CD4-positive, alpha-beta T cell (primary cell): ENCODE measurements at regions not wholly inside any gene's neighbourhood (a gene's known extent, or its start where the extent isn't known, plus 50 kb on each side); places are given as distances from the start of the nearest gene placed in this dataset.

Experiments
- ATAC-seq: fragments of 200-7000 bp; cut with Tn5 transposase; one replicate; pipeline ENCODE4 v1.10.0; 2022; ENCODE audit warnings: mild to moderate bottlenecking; ENCODE audit not compliant: poor library complexity
- CTCF ChIA-PET: fragments of 350-600 bp; sonication (Branson Sonifier 250); formaldehyde crosslinking; loops from one replicate; lab custom pipeline; 2021; ENCODE audit warnings: antibody characterized with exemption, inconsistent platforms; lab: Charles Lee
- POLR2A ChIA-PET: fragments of 350-600 bp; sonication (Branson Sonifier 250); formaldehyde crosslinking; loops from one replicate; lab custom pipeline; 2021; ENCODE audit warnings: antibody characterized with exemption, inconsistent platforms; lab: Charles Lee
- DNase-seq, 14 experiments: peaks; one replicate each; pipeline ENCODE4 v3.0.0-alpha.2; 2013 to 2020; ENCODE audit warnings: mixed read lengths in 2 of 14
- H3K27ac ChIP-seq, 2 donors: one replicate each; pipeline versions ENCODE4 v1.5.1 to v1.7.0; 2013; ENCODE audit warnings: low read length in 2 of 2, low read depth in 1 of 2, mild to moderate bottlenecking in 1 of 2
- H3K27me3 ChIP-seq, 2 experiments: 1 replicate in 1 of 2; 2 replicates in 1 of 2; pipeline versions ENCODE4 v1.6.1 to v1.7.0; 2013; ENCODE audit warnings: low read length in 2 of 2, control low read depth in 1 of 2, mild to moderate bottlenecking in 1 of 2, moderate library complexity in 1 of 2; ENCODE audit not compliant: insufficient read depth in 2 of 2, control insufficient read depth in 1 of 2
- H3K36me3 ChIP-seq: one replicate; pipeline ENCODE4 v1.6.1; 2013; ENCODE audit warnings: low read length, control low read depth; ENCODE audit not compliant: insufficient read depth
- H3K4me1 ChIP-seq: one replicate; pipeline ENCODE4 v1.6.1; 2013; ENCODE audit warnings: low read length, control low read depth; ENCODE audit not compliant: insufficient read depth
- H3K4me3 ChIP-seq: one replicate; pipeline ENCODE4 v1.5.1; 2013; ENCODE audit warnings: mild to moderate bottlenecking, low read length, moderate library complexity
- H3K9me3 ChIP-seq, 2 experiments: 1 replicate in 1 of 2; 2 replicates in 1 of 2; pipeline versions ENCODE4 v1.6.1 to v1.7.0; 2013; ENCODE audit warnings: low read length in 2 of 2, mild to moderate bottlenecking in 2 of 2, control low read depth in 1 of 2, moderate library complexity in 1 of 2; ENCODE audit not compliant: control insufficient read depth in 1 of 2, insufficient read depth in 1 of 2
- H3K27ac Mint-ChIP-seq: one replicate; pipeline ENCODE4 v1.8.0; 2020; ENCODE audit warnings: mixed read lengths
- H3K27me3 Mint-ChIP-seq: one replicate; pipeline ENCODE4 v1.8.0; 2021; ENCODE audit warnings: mixed read lengths
- H3K36me3 Mint-ChIP-seq: one replicate; pipeline ENCODE4 v1.8.0; 2021; ENCODE audit warnings: low read depth, mixed read lengths
- H3K4me1 Mint-ChIP-seq: one replicate; pipeline ENCODE4 v1.8.0; 2021; ENCODE audit warnings: low read depth, mixed read lengths
- H3K4me3 Mint-ChIP-seq: one replicate; pipeline ENCODE4 v1.8.0; 2020; ENCODE audit warnings: mild to moderate bottlenecking, mixed read lengths
- H3K9me3 Mint-ChIP-seq: one replicate; pipeline ENCODE4 v1.8.0; 2020; ENCODE audit warnings: mixed read lengths
- intact Hi-C, 2 experiments: fragments of 100-400 bp; cut with DNase I in 1 of 2; cut with micrococcal nuclease in 1 of 2; formaldehyde crosslinking; loops; one replicate each; pipeline versions ENCODE4 v1.15.1 to v1.9.0; 2023 to 2025; cut with DNase I, micrococcal nuclease
- TF ChIP-seq, protein P1 (sequence below): fragments of 200-600 bp; IDR thresholded peaks from one replicate; pipeline ENCODE4 v1.8.0; 2022; ENCODE audit warnings: antibody characterized with exemption, mild to moderate bottlenecking

DNA sequence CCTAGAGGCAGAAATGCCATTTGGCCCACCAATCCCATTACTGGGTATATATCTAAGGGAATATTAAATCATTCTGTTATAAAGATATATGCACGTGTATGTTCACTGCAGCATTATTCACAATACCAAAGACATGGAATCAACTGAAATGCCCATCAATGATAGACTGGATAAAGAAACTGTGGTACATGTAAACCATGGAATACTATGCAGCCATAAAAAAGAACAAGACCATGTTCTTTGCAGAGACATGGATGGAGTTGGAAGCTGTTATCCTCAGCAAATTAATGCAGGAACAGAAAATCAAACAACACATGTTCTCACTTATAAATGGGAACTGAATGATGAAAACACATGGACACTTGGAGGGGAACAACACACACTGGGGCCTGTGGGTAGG is 458.4 kb downstream of the CD83 start:
- ChIA-PET POLR2A (no interaction called here), CTCF (interaction anchor here (1.5 kb wide), 1 partner anchor 7 kb away, joined by 3 read pairs; no protein-coding TSS in a partner anchor)
- Histone ChIP-seq H3K27ac (no peak overlapping the region), H3K9me3 (peaks cover 0 to 4% of the 10 kb centered on the region in 2 experiments), H3K27me3 (no peaks in the 10 kb centered on the region), H3K36me3 (no peaks in the 10 kb centered on the region), H3K4me3 (no peak overlapping the region), H3K4me1 (no peaks in the 10 kb centered on the region)
- DNase-seq (no peak), ATAC-seq (no peak)
- peaks cover 8% of the 10 kb centered on the region for H3K4me1 Mint-ChIP-seq
- intact Hi-C loops: no loop called here
- no peak overlapping the region for H3K27ac Mint-ChIP-seq
- TF ChIP-seq, protein P1, sequence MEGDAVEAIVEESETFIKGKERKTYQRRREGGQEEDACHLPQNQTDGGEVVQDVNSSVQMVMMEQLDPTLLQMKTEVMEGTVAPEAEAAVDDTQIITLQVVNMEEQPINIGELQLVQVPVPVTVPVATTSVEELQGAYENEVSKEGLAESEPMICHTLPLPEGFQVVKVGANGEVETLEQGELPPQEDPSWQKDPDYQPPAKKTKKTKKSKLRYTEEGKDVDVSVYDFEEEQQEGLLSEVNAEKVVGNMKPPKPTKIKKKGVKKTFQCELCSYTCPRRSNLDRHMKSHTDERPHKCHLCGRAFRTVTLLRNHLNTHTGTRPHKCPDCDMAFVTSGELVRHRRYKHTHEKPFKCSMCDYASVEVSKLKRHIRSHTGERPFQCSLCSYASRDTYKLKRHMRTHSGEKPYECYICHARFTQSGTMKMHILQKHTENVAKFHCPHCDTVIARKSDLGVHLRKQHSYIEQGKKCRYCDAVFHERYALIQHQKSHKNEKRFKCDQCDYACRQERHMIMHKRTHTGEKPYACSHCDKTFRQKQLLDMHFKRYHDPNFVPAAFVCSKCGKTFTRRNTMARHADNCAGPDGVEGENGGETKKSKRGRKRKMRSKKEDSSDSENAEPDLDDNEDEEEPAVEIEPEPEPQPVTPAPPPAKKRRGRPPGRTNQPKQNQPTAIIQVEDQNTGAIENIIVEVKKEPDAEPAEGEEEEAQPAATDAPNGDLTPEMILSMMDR: no peak
- H3K4me3 Mint-ChIP-seq: no peak overlapping the region
- H3K9me3 Mint-ChIP-seq: no peaks in the 10 kb centered on the region
- H3K36me3 Mint-ChIP-seq: no peaks in the 10 kb centered on the region
- no peaks in the 10 kb centered on the region for H3K27me3 Mint-ChIP-seq

DNA sequence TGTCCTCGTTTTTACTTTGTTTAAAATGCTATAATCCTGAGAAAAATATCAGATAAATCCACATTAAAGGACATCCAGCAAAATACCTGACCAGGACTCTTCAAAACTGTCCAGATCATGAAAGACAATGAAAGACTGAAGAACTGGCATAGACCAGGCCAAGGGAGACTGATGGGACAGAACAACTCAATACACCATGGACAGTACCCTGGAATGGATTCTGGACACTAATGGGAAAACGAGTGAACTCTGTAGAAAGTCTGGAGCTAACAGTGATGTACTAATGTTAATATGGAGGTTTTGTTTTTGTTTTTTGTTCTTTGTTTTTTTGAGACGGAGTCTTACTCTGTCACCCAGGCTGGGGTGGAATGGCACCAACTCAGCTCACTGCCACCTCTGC is 461.4 kb downstream of the CD83 start:
- ATAC-seq (no peak), DNase-seq (no peak)
- TF ChIP-seq, protein P1: no peak
- Histone ChIP-seq H3K27me3 (no peaks in the 10 kb centered on the region), H3K36me3 (no peaks in the 10 kb centered on the region), H3K27ac (no peak overlapping the region), H3K4me3 (no peak overlapping the region), H3K4me1 (no peaks in the 10 kb centered on the region), H3K9me3 (peaks cover 0 to 4% of the 10 kb centered on the region in 2 experiments)
- Mint-ChIP-seq H3K4me3 (no peak overlapping the region), H3K4me1 (peaks cover 6% of the 10 kb centered on the region), H3K9me3 (no peaks in the 10 kb centered on the region), H3K27ac (no peak overlapping the region), H3K27me3 (no peaks in the 10 kb centered on the region), H3K36me3 (no peaks in the 10 kb centered on the region)
- intact Hi-C loops: no loop called here
- ChIA-PET POLR2A (no interaction called here), CTCF (no interaction called here)

DNA sequence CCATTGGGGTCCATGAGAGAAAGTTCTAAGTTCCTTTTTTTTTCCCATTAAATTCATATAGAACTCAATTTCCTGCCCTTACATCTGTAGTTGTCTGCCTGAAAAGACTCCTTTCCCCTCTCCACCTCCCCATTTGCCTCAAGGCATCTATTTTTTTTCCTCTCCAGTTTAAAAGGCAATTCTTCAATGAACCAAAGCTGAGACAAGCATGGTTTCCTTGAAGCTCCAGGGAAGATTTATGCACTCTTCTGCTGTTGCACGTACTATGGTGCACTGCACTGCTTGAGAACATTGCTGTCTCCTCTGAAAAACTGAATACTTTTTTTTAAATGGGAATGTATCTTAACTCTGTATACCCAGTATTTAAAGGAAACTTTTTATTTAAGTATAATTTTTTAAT is 465.2 kb downstream of the CD83 start:
- ChIA-PET POLR2A (no interaction called here), CTCF (no interaction called here)
- no peaks in the 10 kb centered on the region for H3K27me3 Mint-ChIP-seq
- H3K36me3 Mint-ChIP-seq: no peaks in the 10 kb centered on the region
- Histone ChIP-seq H3K27me3 (no peaks in the 10 kb centered on the region), H3K9me3 (no peaks in the 10 kb centered on the region), H3K4me1 (no peaks in the 10 kb centered on the region), H3K27ac (no peak overlapping the region), H3K36me3 (no peaks in the 10 kb centered on the region), H3K4me3 (no peak overlapping the region)
- H3K4me1 Mint-ChIP-seq: no peaks in the 10 kb centered on the region
- no peak overlapping the region for H3K4me3 Mint-ChIP-seq
- H3K27ac Mint-ChIP-seq: no peak overlapping the region
- TF ChIP-seq, protein P1: no peak
- no peaks in the 10 kb centered on the region for H3K9me3 Mint-ChIP-seq
- ATAC-seq: no peak
- intact Hi-C loops: no loop called here
- DNase-seq: no peak
